NOMO-1 treated with dmso at 0.1 percent for 144 hours (cell line): ENCODE measurements at regions not wholly inside any gene's neighbourhood (a gene's known extent, or its start where the extent isn't known, plus 50 kb on each side); places are given as distances from the start of the nearest gene placed in this dataset.

Experiments used
- DNase-seq: peaks from one replicate; lab custom pipeline; 2025; ENCODE audit not compliant: unreplicated experiment; lab: John Stamatoyannopoulos, UW

DNA sequence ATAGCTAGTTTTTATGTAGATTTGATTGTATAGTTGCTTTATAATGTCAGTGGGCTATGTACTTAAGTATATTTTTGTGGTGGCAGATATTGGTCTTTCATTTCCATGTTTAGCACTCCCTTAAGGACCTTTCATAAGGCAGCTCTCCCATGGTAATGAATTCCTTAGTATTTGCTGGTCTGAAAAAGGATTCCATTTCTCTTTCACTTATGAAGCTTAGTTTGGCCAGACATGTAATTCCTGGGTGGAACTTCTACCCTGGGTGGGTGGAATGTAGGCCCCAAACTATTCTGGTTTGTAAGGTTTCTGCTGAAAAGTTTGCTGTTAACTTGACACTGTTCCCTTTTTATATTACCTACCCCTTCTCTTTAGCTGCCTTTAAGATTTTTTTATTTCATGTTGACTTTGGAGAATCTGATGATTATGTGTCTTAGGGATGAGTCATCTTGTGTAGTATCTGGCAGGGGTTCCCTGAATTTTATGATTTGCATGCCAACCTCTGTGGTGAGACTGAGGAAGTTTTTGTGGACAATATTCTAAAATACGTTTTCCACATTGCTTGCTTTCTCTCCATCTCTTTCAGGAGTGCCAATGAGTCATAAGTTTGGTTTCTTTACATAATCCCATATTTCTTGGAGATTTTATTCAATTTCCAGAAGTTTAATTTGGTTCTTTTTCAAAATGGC lies 65.4 kb upstream of the VRK2 start:
- no peak for DNase-seq

DNA sequence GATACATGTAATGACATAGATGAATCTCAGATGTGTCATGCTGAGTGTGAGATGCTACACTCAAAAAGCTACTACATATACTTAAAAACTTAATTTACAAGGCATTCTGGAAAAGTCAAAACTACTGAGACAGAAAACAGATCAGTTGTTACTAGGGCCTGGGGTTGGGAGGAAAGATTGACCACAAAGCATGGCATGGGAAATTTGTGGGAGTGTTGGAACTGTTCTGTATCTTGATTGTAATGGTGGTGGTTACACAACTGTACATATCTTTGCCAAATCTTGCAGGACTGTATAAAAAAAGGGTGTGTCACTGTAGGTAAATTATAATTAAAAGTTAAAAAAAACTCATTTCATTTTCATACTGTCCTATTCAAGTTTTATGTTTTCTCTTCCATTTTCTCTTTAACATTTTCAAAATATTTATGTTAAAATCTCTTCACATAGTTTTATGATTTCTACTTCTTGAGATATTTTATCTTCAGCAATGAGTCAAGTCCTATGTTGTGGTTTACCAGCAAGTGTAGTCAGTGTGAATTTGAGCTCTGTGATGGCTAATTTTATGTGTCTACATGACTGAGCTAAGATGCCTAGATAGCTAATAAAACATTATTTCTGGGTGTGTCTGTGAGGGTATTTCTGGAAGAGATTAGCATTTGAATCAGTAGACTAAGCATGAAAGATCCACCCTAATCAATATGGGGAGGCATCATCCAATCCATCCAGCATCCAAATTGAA lies 58.6 kb upstream of the VRK2 start:
- DNase-seq, result no peak

DNA sequence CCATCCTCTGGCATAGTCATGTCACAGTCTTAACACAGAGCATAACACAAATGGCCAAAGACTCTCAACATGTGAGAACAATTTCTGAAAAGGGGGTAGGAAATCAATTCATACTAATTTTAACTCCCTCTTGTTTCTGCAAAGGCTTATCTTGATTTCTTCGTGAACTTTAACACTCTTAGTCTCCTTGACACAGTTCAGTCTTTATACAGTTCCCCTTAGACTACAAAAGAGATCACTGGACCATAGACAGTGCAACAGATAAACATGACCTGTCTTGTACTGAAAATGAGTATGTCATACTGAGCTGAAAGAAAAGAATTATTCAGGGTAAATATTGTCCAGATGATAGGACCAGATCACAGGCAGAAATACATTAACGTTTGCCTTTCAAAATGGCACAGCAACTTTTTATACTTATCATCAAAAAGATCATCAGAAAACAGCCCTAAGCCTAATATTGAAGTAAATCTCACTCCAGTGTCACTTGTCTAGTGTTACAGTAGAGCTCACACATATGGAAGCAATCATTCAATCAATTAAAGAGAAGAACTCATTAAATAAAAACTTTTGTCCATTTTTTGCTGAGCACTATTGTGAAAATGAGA lies 56.4 kb upstream of the VRK2 start:
- DNase-seq, result no peak
